Upper lobe of left lung (tissue), 4 donors: ENCODE measurements at regions not wholly inside any gene's neighbourhood (a gene's known extent, or its start where the extent isn't known, plus 50 kb on each side); places are given as distances from the start of the nearest gene placed in this dataset.

Source experiments
- EP300 ChIP-seq, 4 donors: sonication (generic); formaldehyde crosslinking; IDR thresholded peaks; one replicate each; pipeline ENCODE4 v1.5.1; 2017; ENCODE audit warnings: antibody characterized with exemption in 4 of 4, control low read depth in 2 of 4
- POLR2AphosphoS5 ChIP-seq, 2 donors: sonication (generic); formaldehyde crosslinking; IDR thresholded peaks; one replicate each; pipeline ENCODE4 v1.5.1; 2017; ENCODE audit warnings: antibody characterized with exemption in 2 of 2
- TF ChIP-seq, protein P1 (sequence below), 6 experiments: fragments of 450-650 bp in 4 of 6; fragments of 200-600 bp in 2 of 6; sonication (generic) in 2 of 6; IDR thresholded peaks; one replicate each; pipeline ENCODE4 v1.5.1; 2016 to 2019; ENCODE audit warnings: antibody characterized with exemption in 6 of 6

- TF ChIP-seq, protein P1, sequence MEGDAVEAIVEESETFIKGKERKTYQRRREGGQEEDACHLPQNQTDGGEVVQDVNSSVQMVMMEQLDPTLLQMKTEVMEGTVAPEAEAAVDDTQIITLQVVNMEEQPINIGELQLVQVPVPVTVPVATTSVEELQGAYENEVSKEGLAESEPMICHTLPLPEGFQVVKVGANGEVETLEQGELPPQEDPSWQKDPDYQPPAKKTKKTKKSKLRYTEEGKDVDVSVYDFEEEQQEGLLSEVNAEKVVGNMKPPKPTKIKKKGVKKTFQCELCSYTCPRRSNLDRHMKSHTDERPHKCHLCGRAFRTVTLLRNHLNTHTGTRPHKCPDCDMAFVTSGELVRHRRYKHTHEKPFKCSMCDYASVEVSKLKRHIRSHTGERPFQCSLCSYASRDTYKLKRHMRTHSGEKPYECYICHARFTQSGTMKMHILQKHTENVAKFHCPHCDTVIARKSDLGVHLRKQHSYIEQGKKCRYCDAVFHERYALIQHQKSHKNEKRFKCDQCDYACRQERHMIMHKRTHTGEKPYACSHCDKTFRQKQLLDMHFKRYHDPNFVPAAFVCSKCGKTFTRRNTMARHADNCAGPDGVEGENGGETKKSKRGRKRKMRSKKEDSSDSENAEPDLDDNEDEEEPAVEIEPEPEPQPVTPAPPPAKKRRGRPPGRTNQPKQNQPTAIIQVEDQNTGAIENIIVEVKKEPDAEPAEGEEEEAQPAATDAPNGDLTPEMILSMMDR (IDR thresholded peaks at IDR 0.05), result no peak
- TF ChIP-seq POLR2AphosphoS5 (IDR thresholded peaks at IDR 0.05) (no peak), EP300 (IDR thresholded peaks at IDR 0.05) (no peak)
Observed at GRCh38 chr3:165343185-165343584, 147.0 kb upstream of the SLITRK3 start.
